HG03280 (cell line): ENCODE measurements at regions not wholly inside any gene's neighbourhood (a gene's known extent, or its start where the extent isn't known, plus 50 kb on each side); places are given as distances from the start of the nearest gene placed in this dataset.

Source experiments
- ATAC-seq: cut with Tn5 transposase; IDR thresholded peaks from one replicate; pipeline ENCODE4 v1.9.1; 2021; ENCODE audit warnings: mild to moderate bottlenecking, moderate library complexity; ENCODE audit not compliant: unreplicated experiment

- no peak for ATAC-seq
Measured at GRCh38 chr11:26023057-26023456, 308.9 kb upstream of the ANO3 start.

GRCh38 chr11:26025676-26026075 lies 306.3 kb upstream of the ANO3 start:
- ATAC-seq, result no peak

GRCh38 chr11:26026078-26026477 lies 305.9 kb upstream of the ANO3 start:
- no peak for ATAC-seq

GRCh38 chr11:26027887-26028286 lies 304.0 kb upstream of the ANO3 start:
- ATAC-seq, result no peak

- no peak for ATAC-seq
Measured at GRCh38 chr11:26028393-26028911, 303.5 kb upstream of the ANO3 start.

- ATAC-seq, result no peak
Measured at GRCh38 chr11:26030399-26030798, 301.5 kb upstream of the ANO3 start.

GRCh38 chr11:26032241-26032640 lies 299.7 kb upstream of the ANO3 start:
- ATAC-seq, result no peak

- no peak for ATAC-seq
Measured at GRCh38 chr11:26035696-26036095, 296.2 kb upstream of the ANO3 start.

GRCh38 chr11:26037716-26038115 lies 294.2 kb upstream of the ANO3 start:
- no peak for ATAC-seq

- ATAC-seq, result no peak
Measured at GRCh38 chr11:26040339-26040738, 291.6 kb upstream of the ANO3 start.

- no peak for ATAC-seq
Measured at GRCh38 chr11:26042113-26042512, 289.8 kb upstream of the ANO3 start.

- no peak for ATAC-seq
Measured at GRCh38 chr11:26043665-26044064, 288.3 kb upstream of the ANO3 start.

- no peak for ATAC-seq
Measured at GRCh38 chr11:26044389-26044788, 287.5 kb upstream of the ANO3 start.

- no peak for ATAC-seq
Measured at GRCh38 chr11:26045082-26045481, 286.8 kb upstream of the ANO3 start.

GRCh38 chr11:26048271-26048670 lies 283.7 kb upstream of the ANO3 start:
- ATAC-seq, result no peak

GRCh38 chr11:26053966-26054365 lies 278.0 kb upstream of the ANO3 start:
- ATAC-seq, result no peak

- ATAC-seq, result no peak
Measured at GRCh38 chr11:26062660-26063059, 269.3 kb upstream of the ANO3 start.

GRCh38 chr11:26063915-26064314 lies 268.0 kb upstream of the ANO3 start:
- no peak for ATAC-seq

- no peak for ATAC-seq
Measured at GRCh38 chr11:26065944-26066343, 266.0 kb upstream of the ANO3 start.

- no peak for ATAC-seq
Measured at GRCh38 chr11:26070714-26071380, 261.1 kb upstream of the ANO3 start.

- no peak for ATAC-seq
Measured at GRCh38 chr11:26072614-26073153, 259.2 kb upstream of the ANO3 start.

- no peak for ATAC-seq
Measured at GRCh38 chr11:26073646-26074045, 258.3 kb upstream of the ANO3 start.
